GM19035 (cell line): ENCODE measurements at regions not wholly inside any gene's neighbourhood (a gene's known extent, or its start where the extent isn't known, plus 50 kb on each side); places are given as distances from the start of the nearest gene placed in this dataset.

ENCODE experiments used
- ATAC-seq: cut with Tn5 transposase; IDR thresholded peaks from one replicate; pipeline ENCODE4 v1.9.1; 2021; ENCODE audit not compliant: unreplicated experiment

GRCh38 chr2:117763804-117764203 is 50.7 kb upstream of the DDX18 start:
- ATAC-seq = no peak
